GM13976 (cell line): ENCODE measurements at regions not wholly inside any gene's neighbourhood (a gene's known extent, or its start where the extent isn't known, plus 50 kb on each side); places are given as distances from the start of the nearest gene placed in this dataset.

Source experiments
- DNase-seq: peaks from one replicate; pipeline ENCODE4 v3.0.0; 2012; ENCODE audit warnings: low spot score
- CTCF ChIP-seq: IDR thresholded peaks from 2 replicates; pipeline ENCODE4 v1.5.1; 2012; ENCODE audit warnings: borderline replicate concordance, mild to moderate bottlenecking; ENCODE audit not compliant: insufficient read depth; ENCODE audit errors: extremely low read depth, missing control alignments, control extremely low read depth
- in situ Hi-C: fragments of 300-500 bp; cut with MboI; formaldehyde crosslinking; loops from one replicate; pipeline ENCODE4 v1.12.0; 2022; ENCODE audit warnings: low sequenced_read_pairs, mixed read lengths, inconsistent platforms; ENCODE audit not compliant: unreplicated experiment

DNA sequence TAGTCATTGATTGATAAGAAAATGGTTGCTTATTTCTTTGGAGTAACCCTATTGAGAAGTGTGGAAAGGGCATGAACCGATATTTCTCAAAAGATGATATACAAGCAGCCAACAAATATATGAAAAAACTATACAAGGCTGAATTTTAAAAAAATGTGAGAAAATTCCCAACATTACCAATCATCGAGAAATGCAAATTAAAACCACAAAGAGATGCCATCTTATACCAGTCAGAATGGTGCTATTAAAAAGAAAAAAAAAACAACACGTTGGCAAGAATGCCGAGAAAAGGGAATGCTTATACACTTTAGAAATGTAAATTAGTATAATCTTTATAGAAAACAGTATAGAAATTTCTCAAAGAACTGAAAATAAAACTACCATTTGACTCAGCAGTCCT lies 77.7 kb upstream of the ROBO1 start:
- in situ Hi-C loops: no loop called here
- TF ChIP-seq CTCF: no peak
- DNase-seq: no peak

GRCh38 chr3:79844176-79844575 lies 76.4 kb upstream of the ROBO1 start:
- no peak for DNase-seq
- no peak for TF ChIP-seq CTCF
- in situ Hi-C loops: no loop called here

DNA sequence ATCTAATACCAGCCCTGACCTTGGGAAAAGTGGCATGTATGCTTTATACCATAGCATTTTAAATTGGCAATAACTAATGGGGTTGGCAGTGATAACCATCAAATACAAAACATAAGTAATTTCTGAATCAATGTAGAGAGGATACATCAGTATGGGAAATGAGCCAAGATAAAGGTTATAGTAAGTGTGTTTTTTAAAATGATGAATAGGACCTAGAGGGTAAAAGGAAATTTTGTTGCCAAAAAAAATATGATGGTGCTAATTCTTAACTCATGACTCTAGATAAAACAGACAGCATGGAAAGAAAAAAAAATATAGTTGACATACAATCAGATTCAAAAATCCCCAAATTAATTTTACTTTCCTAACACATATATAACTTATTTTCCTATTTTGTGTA lies 75.4 kb upstream of the ROBO1 start:
- no peak for TF ChIP-seq CTCF
- in situ Hi-C loops: no loop called here
- DNase-seq: no peak

- TF ChIP-seq CTCF: no peak
- no peak for DNase-seq
- in situ Hi-C loops: no loop called here
Observed at GRCh38 chr3:79835701-79836100, 67.9 kb upstream of the ROBO1 start.

DNA sequence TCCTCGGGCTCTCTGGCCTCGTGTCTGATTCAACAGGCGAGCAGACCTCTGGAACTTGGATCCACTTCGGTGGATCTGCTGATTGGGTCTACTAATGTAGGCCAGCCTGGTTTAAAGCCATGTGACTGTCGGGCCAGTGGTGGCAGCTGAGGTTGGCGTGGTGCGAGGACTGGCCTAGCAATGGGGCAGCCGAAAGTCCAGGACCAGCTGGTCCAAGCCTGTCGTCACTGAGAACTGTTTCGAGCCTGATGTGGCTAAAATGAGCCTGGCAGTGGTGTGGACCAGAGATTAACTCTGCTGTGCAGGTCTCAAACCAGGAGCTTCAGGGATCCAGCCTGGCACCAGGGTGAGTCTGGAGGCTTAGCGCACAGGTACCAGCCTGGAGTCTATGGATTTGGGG lies 56.4 kb upstream of the ROBO1 start:
- no peak for TF ChIP-seq CTCF
- no peak for DNase-seq
- in situ Hi-C loops: no loop called here

DNA sequence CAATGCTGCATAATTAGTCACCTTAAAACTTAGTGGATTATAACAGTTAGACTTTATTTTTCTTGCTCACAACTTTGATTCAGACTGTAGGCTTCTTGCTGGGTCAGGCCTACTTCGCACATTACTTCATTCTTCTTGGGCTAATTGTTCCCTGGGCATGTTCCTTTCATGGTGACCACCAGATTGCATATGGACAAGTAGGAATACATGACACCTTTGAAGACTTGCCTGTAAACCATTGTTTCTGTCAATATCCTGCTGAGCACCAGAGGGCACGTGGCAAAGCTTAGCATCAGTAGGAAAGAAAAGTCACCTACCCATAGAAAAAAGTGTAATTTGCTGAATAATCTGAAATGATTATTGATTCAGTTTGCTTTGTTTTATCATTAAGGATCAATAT lies 54.3 kb upstream of the ROBO1 start:
- no peak for TF ChIP-seq CTCF
- in situ Hi-C loops: no loop called here
- no peak for DNase-seq

DNA sequence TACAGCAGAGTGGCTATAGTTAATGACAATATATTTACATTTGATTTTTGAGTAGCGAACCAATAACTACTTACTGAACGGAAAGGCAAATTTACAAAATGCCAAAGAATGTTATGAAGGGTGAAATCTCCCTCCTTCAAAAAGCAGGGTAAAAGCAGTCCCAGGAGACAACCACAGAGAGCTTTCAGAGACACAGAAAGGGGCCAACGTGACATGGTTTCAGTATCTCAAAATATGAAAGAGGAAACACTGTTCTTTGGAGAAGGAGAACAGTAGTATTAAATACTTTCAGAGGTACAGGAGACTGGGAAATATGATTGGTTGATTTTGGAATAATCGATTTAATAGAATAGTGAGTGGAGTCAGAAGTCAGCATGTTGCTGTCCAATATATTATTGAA lies 52.3 kb upstream of the ROBO1 start:
- DNase-seq: no peak
- no peak for TF ChIP-seq CTCF
- in situ Hi-C loops: no loop called here
